Embryonic facial prominence (tissue), 1 donor: ENCODE measurements at regions not wholly inside any gene's neighbourhood (a gene's known extent, or its start where the extent isn't known, plus 50 kb on each side); places are given as distances from the start of the nearest gene placed in this dataset.

Source experiments
- DNase-seq: peaks from one replicate; pipeline ENCODE4 v3.0.0-alpha.2; 2016; ENCODE audit errors: extremely low spot score

- no peak for DNase-seq
Observed at GRCh38 chr21:35268261-35268660, 219.2 kb upstream of the RUNX1 start.

- no peak for DNase-seq
Observed at GRCh38 chr21:35266546-35266945, 217.4 kb upstream of the RUNX1 start.

GRCh38 chr21:35265170-35265877, 216.2 kb upstream of the RUNX1 start:
- DNase-seq: no peak

- no peak for DNase-seq
Observed at GRCh38 chr21:35259457-35259856, 210.4 kb upstream of the RUNX1 start.

GRCh38 chr21:35258521-35258920, 209.4 kb upstream of the RUNX1 start:
- DNase-seq: no peak

GRCh38 chr21:35257413-35257812, 208.3 kb upstream of the RUNX1 start:
- peak; percentile 40 for DNase-seq

- DNase-seq: peak; percentile 53
Observed at GRCh38 chr21:35256468-35256988, 207.4 kb upstream of the RUNX1 start.

- no peak for DNase-seq
Observed at GRCh38 chr21:35254765-35255138, 205.7 kb upstream of the RUNX1 start.

- no peak for DNase-seq
Observed at GRCh38 chr21:35254006-35254764, 205.1 kb upstream of the RUNX1 start.

- no peak for DNase-seq
Observed at GRCh38 chr21:35252831-35253230, 203.7 kb upstream of the RUNX1 start.

- no peak for DNase-seq
Observed at GRCh38 chr21:35249636-35250035, 200.5 kb upstream of the RUNX1 start.

GRCh38 chr21:35245879-35246278, 196.8 kb upstream of the RUNX1 start:
- no peak for DNase-seq

- no peak for DNase-seq
Observed at GRCh38 chr21:35244514-35244913, 195.4 kb upstream of the RUNX1 start.

- DNase-seq: no peak
Observed at GRCh38 chr21:35243171-35243570, 194.1 kb upstream of the RUNX1 start.

GRCh38 chr21:35239811-35240219, 190.7 kb upstream of the RUNX1 start:
- DNase-seq: no peak

- no peak for DNase-seq
Observed at GRCh38 chr21:35238119-35238518, 189.0 kb upstream of the RUNX1 start.

GRCh38 chr21:35237287-35237686, 188.2 kb upstream of the RUNX1 start:
- no peak for DNase-seq

GRCh38 chr21:35236090-35236489, 187.0 kb upstream of the RUNX1 start:
- DNase-seq: no peak

GRCh38 chr21:35234725-35235124, 185.6 kb upstream of the RUNX1 start:
- DNase-seq: no peak

GRCh38 chr21:35233756-35234155, 184.7 kb upstream of the RUNX1 start:
- DNase-seq: no peak

- DNase-seq: no peak
Observed at GRCh38 chr21:35232545-35233176, 183.6 kb upstream of the RUNX1 start.

- DNase-seq: no peak
Observed at GRCh38 chr21:35231090-35231489, 182.0 kb upstream of the RUNX1 start.

- no peak for DNase-seq
Observed at GRCh38 chr21:35229290-35229689, 180.2 kb upstream of the RUNX1 start.
